NCI-H82 treated with DMSO at 0.1 percent for 48 hours (cell line): ENCODE measurements at regions not wholly inside any gene's neighbourhood (a gene's known extent, or its start where the extent isn't known, plus 50 kb on each side); places are given as distances from the start of the nearest gene placed in this dataset.

Experiments
- DNase-seq: peaks from one replicate; lab custom pipeline; 2025; ENCODE audit not compliant: unreplicated experiment; lab: John Stamatoyannopoulos, UW

DNA sequence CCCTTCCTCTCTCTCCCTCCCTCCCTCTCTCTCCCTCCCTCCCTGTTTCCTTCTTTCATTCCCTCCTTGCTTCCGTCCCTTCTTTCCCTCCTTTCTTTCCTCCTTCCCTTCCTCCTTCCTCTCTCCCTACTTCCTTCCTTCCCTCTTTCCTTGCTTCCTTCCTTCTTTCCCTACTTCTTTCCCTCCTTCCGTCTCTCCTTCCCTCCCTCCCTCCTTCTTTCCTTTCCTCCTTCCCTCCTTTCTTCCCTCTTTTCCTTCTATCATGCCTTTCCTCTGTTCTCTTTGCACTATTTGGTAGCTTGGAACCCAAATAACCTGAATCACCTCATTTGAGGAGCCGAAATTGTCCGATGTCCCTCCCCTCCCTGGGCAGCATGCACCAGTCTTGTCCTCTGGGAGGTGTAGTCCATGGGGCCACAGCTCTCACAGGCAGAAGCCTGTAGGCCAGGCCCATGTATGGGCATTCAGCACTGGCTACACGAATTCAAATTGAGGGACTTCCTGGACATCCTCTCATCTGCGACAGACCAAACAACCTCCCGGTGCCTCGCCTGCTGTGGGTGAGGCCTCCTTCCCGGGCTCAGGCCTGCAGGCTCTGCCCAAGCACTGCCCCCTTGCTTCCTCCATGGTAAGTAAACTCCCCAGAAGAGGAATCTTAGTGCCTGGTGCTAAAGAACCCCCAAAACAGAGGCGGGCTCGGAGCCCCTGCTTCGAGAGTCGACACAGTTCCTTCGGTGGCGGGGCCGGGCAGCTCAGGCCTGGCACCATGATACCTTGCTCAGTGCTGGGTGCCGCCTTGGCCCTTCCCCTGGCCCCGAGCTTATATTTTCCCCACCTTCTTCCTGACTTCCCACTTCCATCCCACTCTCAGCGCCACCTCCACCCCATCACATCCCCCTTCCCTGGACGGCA lies 454.1 kb upstream of the CADM1 start:
- DNase-seq: no peak

DNA sequence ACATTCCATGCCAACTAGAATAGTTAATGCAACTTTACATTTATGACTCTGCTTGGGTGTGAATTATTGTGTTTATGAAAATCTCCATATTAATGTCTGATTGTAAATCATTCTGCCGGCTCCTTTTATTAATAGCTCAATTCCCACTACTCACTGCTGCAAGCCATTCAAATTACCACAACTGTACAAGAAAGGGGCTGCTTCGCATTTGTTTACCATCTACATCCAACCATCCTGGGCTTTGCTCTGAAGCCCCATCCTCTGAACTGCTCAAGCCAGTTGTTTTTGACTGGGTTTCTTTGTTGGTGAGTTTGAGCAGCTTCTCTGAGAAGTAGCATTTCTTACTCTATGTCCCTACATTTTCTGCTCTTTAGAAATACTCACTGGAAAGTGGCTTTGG lies 451.6 kb upstream of the CADM1 start:
- DNase-seq: no peak

DNA sequence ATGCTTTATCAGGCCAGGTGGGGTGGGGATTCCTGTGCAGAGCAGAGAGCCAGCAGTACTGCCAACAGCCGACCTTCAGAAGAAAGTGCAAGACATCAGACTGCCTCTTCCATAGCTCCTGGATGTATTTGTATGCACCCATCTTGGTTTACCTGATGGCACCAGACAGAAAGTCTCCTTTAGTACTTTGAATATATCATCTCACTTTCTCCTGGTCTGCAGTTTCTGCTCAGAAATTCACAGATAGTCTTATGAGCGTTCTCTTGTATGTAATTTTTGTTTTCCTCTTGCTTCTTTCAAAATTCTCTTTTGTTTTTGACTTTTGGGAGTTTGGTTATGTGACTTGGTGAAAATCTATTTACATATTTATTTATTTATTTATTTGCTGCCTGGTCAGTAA lies 446.4 kb upstream of the CADM1 start:
- DNase-seq: no peak

DNA sequence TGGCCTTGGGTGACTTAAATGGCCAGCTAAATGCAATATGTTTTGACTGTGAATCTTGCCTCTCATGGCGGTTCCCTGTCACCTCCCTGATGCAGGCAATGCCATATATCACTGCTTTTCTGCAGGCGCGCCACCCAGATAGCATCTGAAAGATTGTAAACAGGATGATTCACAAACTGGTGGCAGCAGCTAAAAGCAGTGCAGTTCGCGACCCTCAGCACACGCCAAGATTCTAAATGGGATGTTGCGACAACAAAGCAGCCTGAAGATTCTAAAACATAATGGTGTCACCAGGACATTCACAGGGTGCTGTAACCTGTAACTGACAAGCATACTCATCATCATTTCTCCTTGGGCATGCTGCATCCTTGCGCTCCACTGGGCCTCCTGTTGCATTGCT lies 440.4 kb upstream of the CADM1 start:
- no peak for DNase-seq

DNA sequence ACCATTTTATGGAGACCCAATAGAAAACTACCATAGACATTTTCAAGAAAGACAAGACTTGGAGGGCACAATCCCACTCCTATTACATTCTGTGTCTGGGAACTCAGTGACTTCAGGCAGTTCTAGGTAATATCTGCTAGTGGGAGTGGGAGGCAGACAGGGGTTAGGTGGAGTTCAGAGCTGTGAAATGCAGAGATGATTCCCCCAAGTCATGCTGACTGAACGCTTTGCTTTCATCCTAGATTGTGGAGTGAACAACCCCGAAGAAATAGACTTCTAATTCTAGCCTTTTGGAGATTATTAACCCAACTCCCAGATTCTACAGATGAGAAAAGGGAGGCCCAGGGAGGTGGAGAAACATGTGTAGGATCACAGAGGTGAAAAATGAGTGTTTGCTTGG lies 437.8 kb upstream of the CADM1 start:
- DNase-seq: no peak

DNA sequence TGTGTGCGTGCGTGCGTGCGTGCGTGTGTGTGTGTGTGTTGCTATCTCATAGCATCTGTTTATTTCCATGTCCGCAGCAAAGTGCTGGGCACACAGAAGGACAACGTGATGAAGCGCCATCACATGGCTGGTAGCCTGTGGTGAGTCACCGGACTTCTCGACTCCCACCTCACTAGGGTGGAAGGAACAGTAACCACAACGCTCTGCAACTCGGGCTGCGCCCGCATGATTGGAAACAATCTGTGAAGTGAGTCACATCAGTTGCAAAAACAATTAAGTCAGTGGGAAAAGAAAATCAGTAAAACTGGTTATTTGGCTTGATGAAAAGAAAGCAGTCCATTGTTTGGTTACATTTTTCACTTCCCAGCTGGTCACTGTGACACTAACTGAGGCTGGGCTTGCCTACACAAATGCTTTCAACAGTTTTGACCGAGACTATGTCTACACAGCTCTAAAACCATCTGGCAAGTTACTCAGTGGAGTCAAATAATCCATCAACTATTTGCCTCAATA lies 437.3 kb upstream of the CADM1 start:
- DNase-seq: no peak

DNA sequence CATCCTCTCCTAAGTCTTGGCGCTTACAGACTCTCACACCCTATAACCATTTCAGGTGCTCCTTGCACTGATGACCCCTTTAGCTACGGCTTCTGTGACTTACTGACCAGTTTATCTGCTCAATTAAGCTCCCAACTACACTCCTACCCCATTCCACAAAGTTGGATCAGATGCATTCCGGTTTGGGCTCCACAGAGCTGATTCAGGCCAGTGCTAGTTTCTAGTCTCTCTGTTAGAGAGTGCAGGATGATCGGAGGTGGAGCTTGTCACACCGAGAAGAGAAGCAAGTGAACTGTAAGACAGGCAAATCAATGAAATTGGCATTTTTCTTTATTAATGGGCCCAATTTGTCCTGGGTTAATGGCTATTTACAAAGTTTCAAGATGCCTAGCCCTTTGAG lies 436.8 kb upstream of the CADM1 start:
- DNase-seq: no peak

DNA sequence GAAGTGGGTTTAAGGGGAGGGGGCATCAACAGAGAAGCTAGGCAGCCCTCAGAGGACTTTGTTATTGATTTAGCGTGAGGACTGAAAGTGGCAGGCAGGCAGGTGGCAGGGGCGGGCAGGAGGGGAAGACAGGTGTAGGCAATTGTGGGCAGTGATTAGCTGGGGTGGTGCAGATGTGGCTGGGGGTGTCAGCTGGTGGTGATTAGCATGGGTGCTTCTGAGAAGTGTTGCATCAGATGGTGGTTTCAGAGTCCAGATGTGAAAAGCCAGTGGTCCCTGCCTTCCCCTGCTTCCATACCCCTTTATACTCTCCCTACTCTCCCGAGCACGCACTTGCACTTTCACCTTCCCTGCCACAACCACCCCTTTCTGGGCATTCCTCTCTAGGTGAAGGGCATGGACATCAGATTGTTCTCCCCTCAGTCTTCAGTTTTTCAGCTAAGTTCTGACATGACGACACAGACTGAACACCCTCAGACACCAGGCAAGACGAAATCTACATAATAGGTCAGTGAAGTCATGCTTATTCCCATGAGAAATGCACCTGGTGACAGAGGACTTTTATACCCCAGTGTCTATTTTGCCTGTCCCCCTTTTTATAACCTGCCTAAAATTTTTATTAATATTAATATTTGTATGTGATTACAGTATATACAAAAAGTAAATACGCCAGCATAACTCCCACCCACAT lies 435.7 kb upstream of the CADM1 start:
- DNase-seq: peak; percentile 15

DNA sequence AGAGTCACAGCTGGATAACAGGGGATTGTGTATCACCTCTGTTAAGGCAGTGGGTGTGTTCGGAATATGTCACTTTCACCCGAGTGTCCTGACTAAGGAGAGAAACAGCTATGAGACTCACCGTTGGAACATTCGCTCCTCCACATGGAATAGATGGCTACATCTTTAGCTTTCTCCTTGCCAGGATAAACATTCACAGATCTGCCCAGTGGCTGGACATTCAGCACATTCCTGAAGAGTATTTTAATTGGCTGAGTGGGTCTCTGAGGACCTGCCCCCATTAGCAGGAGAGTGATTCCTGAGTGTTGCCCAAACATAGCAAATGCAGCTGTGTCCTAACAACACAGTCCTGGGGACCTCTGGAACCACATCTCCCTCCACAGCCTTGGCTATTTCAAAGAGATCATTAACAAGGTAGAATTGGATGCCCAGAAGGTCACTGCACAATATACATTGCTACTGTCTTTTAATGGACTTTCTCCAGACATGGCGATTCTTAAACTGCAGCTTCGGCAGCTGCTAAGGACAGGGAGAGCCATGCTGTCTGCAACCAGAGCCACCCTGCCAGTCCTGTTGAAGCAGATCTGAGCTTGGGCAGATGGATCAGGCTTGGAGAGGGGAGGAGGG lies 435.0 kb upstream of the CADM1 start:
- no peak for DNase-seq

DNA sequence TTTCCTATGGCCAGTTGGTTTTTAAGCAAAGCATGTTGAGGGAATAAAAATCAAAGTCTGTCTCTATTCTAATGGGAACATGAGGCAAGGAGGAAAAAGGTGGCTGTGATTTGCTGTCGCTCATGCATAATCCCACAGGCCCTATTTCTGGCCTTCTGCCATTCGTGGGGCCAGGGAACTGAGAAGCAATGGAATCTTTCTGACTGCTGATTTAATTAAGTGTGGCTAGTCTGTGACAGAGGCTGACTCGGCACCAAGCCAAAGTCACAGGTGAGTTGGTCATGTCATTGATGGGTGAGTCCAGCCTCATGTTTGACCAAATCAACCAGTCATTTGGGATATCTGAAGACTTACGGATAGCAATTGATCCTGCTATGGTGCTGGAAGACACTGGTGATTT lies 429.3 kb upstream of the CADM1 start:
- no peak for DNase-seq

DNA sequence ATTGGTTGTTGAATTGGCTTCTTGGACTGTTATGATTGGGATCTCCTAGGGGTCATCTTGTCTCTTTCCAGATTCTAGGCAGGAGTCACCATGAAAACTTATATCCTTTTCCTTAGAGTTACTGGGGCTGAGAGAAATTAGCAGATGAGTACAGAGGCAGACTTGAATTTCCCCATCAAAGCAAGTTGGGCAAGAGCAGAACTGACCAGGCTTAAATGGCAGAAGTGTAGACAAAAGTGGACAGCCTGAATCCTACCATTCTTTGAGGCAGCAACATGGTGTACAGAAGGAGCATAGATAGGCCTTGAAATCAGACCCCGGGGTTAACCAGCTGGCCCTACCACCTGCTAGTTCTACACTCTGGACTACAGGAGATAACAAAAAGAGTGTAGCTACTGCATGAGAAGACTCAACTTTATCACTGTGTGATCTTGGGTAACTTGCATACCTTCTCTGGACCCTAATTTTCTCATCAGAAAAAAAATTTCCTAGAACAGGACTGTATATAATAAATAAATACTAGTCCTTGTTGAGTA lies 427.4 kb upstream of the CADM1 start:
- no peak for DNase-seq

DNA sequence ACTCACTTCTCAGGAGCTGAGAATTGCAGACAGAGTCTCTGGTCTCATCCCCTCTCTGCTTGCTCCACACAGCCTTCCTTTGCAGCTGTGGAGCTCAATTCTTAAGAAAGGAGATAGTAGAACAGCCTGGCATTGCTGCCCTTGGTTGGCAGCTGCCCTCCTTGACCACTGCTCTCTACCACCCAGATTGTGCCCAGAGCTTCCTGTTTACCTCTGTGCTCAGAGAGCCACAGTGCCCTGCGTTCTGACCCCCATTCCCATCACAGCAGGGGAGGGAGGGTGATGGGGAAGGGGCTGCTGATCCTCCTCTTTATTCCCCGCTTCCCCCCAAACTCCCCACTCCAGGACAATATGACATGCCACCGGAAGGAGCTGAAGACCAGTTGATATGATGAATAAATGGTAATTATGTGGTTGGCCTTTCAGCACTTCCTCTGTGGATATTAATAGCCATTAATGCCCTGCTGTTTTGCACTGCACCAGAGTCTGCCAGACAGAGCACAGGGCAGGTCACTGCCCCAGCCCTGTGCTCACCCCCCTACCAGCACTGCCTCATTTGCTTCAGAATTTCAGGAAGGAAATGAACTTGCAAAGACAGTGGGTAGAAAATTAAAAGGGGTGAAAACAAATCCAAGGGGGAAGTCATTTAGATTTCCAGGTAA lies 426.8 kb upstream of the CADM1 start:
- no peak for DNase-seq

DNA sequence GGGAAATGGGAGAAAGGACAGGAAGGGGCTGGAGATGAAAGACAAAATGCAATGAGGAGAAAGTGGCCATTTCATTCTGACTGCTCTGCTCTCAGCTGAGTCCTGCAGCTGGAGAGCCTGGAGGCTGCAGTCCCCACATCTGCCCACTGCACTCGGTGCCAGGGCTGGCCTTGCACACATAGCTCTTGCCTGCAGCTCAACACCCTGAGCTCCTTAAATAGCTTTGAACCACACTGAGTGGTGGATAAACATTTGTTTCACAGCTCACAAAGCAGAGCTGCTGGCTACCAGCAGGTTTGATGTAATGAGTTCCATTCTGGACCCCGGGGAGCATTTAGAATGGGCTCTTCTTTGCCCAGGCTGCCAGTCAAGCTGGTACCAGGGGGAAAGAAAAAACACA lies 426.1 kb upstream of the CADM1 start:
- DNase-seq: no peak

DNA sequence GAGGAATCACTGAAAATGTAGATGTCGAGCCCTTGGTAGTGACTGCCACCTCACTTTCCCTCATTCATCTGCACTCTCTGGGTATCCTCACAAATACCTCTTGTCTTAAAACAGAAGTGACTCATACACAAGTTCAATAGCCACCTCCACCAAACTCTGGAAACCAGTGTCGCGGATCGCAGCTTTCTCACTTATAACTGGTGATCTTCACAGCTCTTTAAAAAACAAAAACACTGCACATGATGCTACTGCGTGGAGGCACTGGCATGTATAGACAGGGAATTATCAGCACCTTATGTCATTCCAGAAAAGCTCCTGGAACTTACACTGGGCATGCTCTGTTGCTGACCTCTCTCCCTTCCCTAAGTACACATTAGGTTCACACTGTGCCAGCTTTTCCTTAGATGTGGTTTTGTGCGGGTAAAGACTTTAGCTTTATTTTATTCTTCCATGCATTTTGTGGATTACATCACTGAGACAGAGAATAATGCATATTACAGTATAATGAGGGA lies 425.5 kb upstream of the CADM1 start:
- no peak for DNase-seq

DNA sequence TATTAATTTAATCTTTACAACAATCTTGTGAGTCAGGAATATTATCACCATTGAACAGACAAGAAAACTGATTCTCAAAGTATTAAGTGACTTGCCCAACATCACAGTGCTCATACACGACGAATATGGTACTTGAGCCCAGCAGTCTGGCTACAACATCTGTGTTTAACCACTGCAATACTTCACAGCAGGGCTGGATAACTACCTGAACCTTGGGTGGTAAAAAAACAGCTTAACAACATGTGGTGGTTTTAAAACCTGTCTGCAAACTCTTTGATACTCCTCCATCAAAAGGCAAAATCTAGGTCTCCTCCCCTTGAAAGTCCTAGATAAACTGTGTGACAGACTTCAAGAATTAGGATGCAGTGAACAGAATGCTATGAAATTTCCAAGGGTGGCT lies 424.6 kb upstream of the CADM1 start:
- DNase-seq: no peak

DNA sequence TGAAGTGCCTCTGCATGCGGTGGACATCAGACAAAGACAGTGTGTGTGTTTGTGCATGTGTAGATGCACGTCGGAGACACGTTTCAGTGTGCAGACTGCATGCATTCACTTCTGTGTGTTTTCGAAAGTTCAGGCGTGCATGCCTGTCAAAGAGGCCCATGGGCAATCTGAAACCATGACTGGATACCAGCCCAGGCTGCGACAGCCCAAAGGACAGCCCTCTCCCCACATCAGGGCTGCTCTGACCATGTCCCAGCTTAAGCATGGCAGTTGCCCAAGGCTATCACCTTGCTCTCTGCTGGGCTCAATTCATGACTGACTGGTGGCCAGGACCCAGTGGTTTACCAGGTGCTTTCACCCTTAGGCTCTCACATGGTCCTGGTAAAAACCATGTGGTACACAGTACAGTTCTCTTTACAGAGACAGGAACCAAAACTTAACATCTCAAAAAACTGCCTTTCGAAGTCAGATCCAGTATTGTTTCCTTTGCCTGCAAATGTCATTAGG lies 423.7 kb upstream of the CADM1 start:
- no peak for DNase-seq

DNA sequence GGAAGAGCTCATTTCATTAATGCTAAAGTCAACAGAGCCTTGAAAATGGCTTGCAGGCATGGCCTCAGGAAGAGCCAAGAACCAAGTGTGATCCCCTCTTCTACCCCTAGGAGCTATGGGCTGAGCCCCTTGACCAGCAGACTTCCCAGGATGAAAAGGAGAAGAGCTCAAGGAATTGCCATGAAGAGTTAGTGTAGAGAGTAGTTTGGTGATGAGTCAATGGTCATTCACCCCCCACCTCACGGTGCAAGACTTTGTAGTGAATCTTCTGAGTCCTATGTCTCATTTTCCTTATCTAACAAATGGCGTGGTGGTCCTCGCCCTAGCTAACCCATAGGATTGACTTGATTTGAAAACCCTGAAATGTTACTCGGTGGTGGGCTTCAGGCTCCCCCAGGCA lies 422.4 kb upstream of the CADM1 start:
- DNase-seq: no peak

DNA sequence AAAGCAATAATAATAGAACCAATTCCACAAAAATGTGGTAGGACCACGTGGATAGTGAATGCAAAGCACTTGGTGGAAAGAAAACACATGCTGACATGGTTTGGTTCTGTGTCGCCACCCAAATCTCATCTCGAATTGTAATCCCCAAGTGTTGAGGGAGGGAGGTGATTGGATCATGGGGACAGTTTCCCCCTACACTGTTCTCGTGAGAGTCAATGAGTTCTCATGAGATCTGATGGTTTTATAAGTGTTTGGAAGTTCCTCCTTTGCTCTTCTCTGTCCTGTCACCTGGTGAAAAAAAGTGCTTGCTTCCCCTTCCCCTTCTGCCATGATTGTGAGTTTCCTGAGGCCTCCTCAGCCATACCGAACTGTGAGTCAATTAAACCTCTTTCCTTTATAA lies 421.9 kb upstream of the CADM1 start:
- DNase-seq: no peak

DNA sequence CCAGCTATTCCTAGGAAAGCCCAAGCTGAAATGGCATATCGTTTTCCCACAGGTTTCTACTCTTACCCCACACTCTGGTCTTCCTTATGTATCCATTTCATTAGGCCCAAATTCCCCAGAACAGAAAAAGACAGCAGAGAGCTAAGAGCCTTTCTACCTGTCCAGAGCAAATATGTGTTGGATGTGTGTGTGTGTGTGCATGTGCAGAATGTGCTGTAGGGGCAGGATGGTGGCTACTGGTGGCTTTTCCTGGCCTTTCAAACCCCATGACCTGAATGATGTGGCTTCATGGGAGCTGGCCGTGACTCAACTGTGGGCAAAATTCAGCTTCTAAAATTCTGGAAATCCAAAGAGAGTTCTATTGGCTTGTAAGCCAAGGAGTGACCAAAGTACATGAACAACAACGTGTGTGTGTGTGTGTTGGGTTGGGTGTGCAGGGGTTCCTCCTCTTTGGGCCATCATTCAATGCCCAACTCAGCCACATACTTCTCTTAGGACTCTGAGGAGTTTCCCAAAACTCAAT lies 421.4 kb upstream of the CADM1 start:
- no peak for DNase-seq

DNA sequence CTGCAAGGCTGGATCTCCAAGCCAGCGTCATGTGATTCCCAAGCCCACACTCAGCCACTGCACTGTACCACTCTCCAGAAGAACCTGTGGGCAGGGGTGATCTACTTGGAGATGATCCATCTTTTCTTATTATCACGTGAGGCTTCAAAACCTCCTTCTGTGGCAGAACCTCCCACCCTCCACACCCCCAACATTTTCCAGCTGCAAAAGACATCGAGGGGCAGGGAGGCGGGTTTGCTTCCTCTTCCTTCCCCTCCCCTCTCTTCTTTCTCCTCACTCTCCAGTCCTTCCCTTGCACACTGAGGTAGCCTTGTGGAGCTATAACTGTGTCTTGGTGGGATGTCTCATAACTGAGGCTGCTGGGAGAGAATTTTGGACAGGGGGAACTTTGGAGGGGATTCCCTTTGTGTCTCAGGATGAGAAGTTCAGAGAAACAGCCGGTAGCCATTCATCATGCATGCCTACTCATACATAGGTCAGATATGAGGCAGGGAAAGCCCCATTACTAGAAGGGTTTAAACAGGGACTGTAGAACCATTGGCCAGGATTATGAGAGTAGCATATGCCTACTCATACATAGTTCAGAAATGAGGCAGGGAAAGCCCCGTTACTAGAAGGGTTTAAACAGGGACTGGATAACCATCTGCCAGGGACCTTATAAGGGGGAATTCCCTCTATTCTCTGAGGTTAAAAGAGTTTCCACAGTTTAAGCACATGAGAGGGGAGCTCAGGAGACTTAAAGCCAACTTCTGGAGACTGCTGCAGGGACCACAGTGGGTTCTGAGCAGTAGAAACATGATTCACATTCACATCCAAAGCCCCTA lies 420.7 kb upstream of the CADM1 start:
- DNase-seq: no peak
